ENCODE measurements at regions not wholly inside any gene's neighbourhood (a gene's known extent, or its start where the extent isn't known, plus 50 kb on each side); places are given as distances from the start of the nearest gene placed in this dataset.
"Not testable (repeated sequence)": the region's sequence is repeated elsewhere in the genome, so short reads cannot be mapped to it uniquely, and the experiment has no call there.

- no peak for DNase-seq
Observed at GRCh38 chr2:195534971-195535370, 122.1 kb upstream of the SLC39A10 start.

GRCh38 chr2:195533771-195534642 lies 123.0 kb upstream of the SLC39A10 start:
- DNase-seq = peak; percentile 41

- no peak for DNase-seq
Observed at GRCh38 chr2:195532628-195533271, 124.3 kb upstream of the SLC39A10 start.

GRCh38 chr2:195532255-195532627 lies 124.8 kb upstream of the SLC39A10 start:
- DNase-seq = no peak

- peak; percentile 53 for DNase-seq
Observed at GRCh38 chr2:195531754-195532153, 125.3 kb upstream of the SLC39A10 start.

GRCh38 chr2:195523242-195523641 lies 133.8 kb upstream of the SLC39A10 start:
- not testable (repeated sequence) for DNase-seq

GRCh38 chr2:195521589-195521988 lies 135.4 kb upstream of the SLC39A10 start:
- no peak for DNase-seq

- no peak for DNase-seq
Observed at GRCh38 chr2:195520671-195521155, 136.3 kb upstream of the SLC39A10 start.

GRCh38 chr2:195515551-195515950 lies 141.5 kb upstream of the SLC39A10 start:
- DNase-seq = no peak

- DNase-seq = no peak
Observed at GRCh38 chr2:195514365-195514764, 142.7 kb upstream of the SLC39A10 start.

- DNase-seq = no peak
Observed at GRCh38 chr2:195513119-195513518, 143.9 kb upstream of the SLC39A10 start.

- DNase-seq = no peak
Observed at GRCh38 chr2:195509551-195509950, 147.5 kb upstream of the SLC39A10 start.

- DNase-seq = no peak
Observed at GRCh38 chr2:195508139-195508455, 148.9 kb upstream of the SLC39A10 start.

- no peak for DNase-seq
Observed at GRCh38 chr2:195507447-195508138, 149.4 kb upstream of the SLC39A10 start.

- no peak for DNase-seq
Observed at GRCh38 chr2:195505701-195506100, 151.3 kb upstream of the SLC39A10 start.

GRCh38 chr2:195503208-195503607 lies 153.8 kb upstream of the SLC39A10 start:
- DNase-seq = no peak

- no peak for DNase-seq
Observed at GRCh38 chr2:195501746-195502145, 155.3 kb upstream of the SLC39A10 start.

GRCh38 chr2:195500879-195501278 lies 156.1 kb upstream of the SLC39A10 start:
- DNase-seq = no peak

GRCh38 chr2:195498839-195499490 lies 158.1 kb upstream of the SLC39A10 start:
- DNase-seq = no peak

- no peak for DNase-seq
Observed at GRCh38 chr2:195498176-195498575, 158.8 kb upstream of the SLC39A10 start.

GRCh38 chr2:195496991-195497390 lies 160.0 kb upstream of the SLC39A10 start:
- no peak for DNase-seq

- DNase-seq = no peak
Observed at GRCh38 chr2:195495966-195496365, 161.1 kb upstream of the SLC39A10 start.

GRCh38 chr2:195495351-195495750 lies 161.7 kb upstream of the SLC39A10 start:
- no peak for DNase-seq
